SK-N-MC (cell line): ENCODE measurements at regions not wholly inside any gene's neighbourhood (a gene's known extent, or its start where the extent isn't known, plus 50 kb on each side); places are given as distances from the start of the nearest gene placed in this dataset.

Source experiments
- EZH2 ChIP-seq: fragments of 200-600 bp; sonication (generic); IDR thresholded peaks from one replicate; pipeline ENCODE4 v1.6.1; 2017; ENCODE audit warnings: antibody characterized with exemption
- POLR2AphosphoS5 ChIP-seq: IDR thresholded peaks from 2 replicates; pipeline ENCODE4 v1.6.1; 2012; ENCODE audit warnings: mild to moderate bottlenecking, low read depth, low read length, borderline replicate concordance

GRCh38 chr10:131477457-131478121 is 166.1 kb upstream of the TCERG1L start:
- TF ChIP-seq EZH2 (no peak), POLR2AphosphoS5 (no peak)
